Keratinocyte (primary cell): ENCODE measurements at regions not wholly inside any gene's neighbourhood (a gene's known extent, or its start where the extent isn't known, plus 50 kb on each side); places are given as distances from the start of the nearest gene placed in this dataset.

Experiments
- DNase-seq: peaks from one replicate; pipeline ENCODE4 v3.0.0-alpha.2; 2011; ENCODE audit warnings: low read depth, missing footprints, low spot score
- FAIRE-seq: peaks from 2 replicates; lab custom pipeline; 2011; peaks lifted over from hg19 to GRCh38; lab: Jason Lieb, UNC
- H2AFZ ChIP-seq: 2 replicates; pipeline ENCODE4 v1.6.0; 2012; ENCODE audit warnings: low read length, control low read depth, inconsistent platforms; ENCODE audit not compliant: control insufficient read depth
- H3K27ac ChIP-seq: 2 replicates; pipeline ENCODE4 v1.5.1; 2011; ENCODE audit warnings: low read length; ENCODE audit not compliant: control insufficient read depth, insufficient read depth
- H3K27me3 ChIP-seq: 3 replicates; pipeline ENCODE4 v1.6.0; 2011; ENCODE audit warnings: low read length; ENCODE audit not compliant: control insufficient read depth, insufficient read depth; ENCODE audit errors: extremely low read depth
- H3K36me3 ChIP-seq, 2 experiments: 2 replicates in 1 of 2; 3 replicates in 1 of 2; pipeline ENCODE4 v1.5.1; 2011; ENCODE audit warnings: low read length in 2 of 2, mild to moderate bottlenecking in 1 of 2; ENCODE audit not compliant: control insufficient read depth in 2 of 2, insufficient read depth in 2 of 2; ENCODE audit errors: extremely low read depth in 1 of 2
- H3K4me1 ChIP-seq: 3 replicates; pipeline ENCODE4 v1.5.1; 2011; ENCODE audit warnings: low read length; ENCODE audit not compliant: control insufficient read depth, insufficient read depth; ENCODE audit errors: extremely low read depth
- H3K4me2 ChIP-seq: 3 replicates; pipeline ENCODE4 v1.6.0; 2011; ENCODE audit warnings: low read depth, low read length; ENCODE audit not compliant: control insufficient read depth, insufficient read depth; ENCODE audit errors: extremely low read depth
- H3K4me3 ChIP-seq, 3 experiments: fragments of 200-600 bp in 1 of 3; sonication (generic) in 1 of 3; 2 replicates in 2 of 3; 3 replicates in 1 of 3; pipeline ENCODE4 v1.5.1; 2011 to 2016; ENCODE audit warnings: low read length in 3 of 3, mild to moderate bottlenecking in 3 of 3, control low read depth in 2 of 3, inconsistent platforms in 1 of 3, low read depth in 1 of 3, mixed read lengths in 1 of 3, mixed run types in 1 of 3, moderate library complexity in 1 of 3; ENCODE audit not compliant: control insufficient read depth in 2 of 3, insufficient read depth in 2 of 3; ENCODE audit errors: extremely low read depth in 1 of 3
- H3K79me2 ChIP-seq: 2 replicates; pipeline ENCODE4 v1.6.0; 2012; ENCODE audit warnings: low read length; ENCODE audit not compliant: control insufficient read depth, insufficient read depth
- H3K9ac ChIP-seq: 3 replicates; pipeline ENCODE4 v1.6.0; 2011; ENCODE audit warnings: low read length; ENCODE audit not compliant: control insufficient read depth, insufficient read depth; ENCODE audit errors: extremely low read depth
- H3K9me1 ChIP-seq: 3 replicates; pipeline ENCODE4 v1.6.0; 2011; ENCODE audit warnings: low read length; ENCODE audit not compliant: control insufficient read depth, insufficient read depth; ENCODE audit errors: extremely low read depth
- H3K9me3 ChIP-seq: 2 replicates; pipeline ENCODE4 v1.5.1; 2012; ENCODE audit warnings: low read depth, low read length; ENCODE audit not compliant: control insufficient read depth
- H4K20me1 ChIP-seq: 3 replicates; pipeline ENCODE4 v1.6.0; 2011; ENCODE audit warnings: low read length; ENCODE audit not compliant: control insufficient read depth, insufficient read depth; ENCODE audit errors: extremely low read depth
- EZH2 ChIP-seq: IDR thresholded peaks from one replicate; pipeline ENCODE4 v1.6.1; 2012; ENCODE audit warnings: inconsistent platforms, mild to moderate bottlenecking, low read length, moderate library complexity
- dilution Hi-C: fragments of 300-500 bp; cut with MboI; formaldehyde crosslinking; loops from one replicate; pipeline ENCODE4 v1.7.0; 2020; ENCODE audit warnings: low sequenced_read_pairs; ENCODE audit not compliant: extremely low pct_ligation_motif_present
- TF ChIP-seq, protein P1 (sequence below), 3 experiments: IDR thresholded peaks in 1 of 3; conservative IDR thresholded peaks in 1 of 3; optimal IDR thresholded peaks in 1 of 3; 2 replicates in 2 of 3; 3 replicates in 1 of 3; pipeline versions ENCODE3 to v1.5.1; 2011; ENCODE audit warnings: low read length in 3 of 3, mild to moderate bottlenecking in 3 of 3, moderate library complexity in 2 of 3, control low read depth in 1 of 3, inconsistent platforms in 1 of 3; ENCODE audit not compliant: insufficient read depth in 2 of 3; ENCODE audit errors: extremely low read depth in 1 of 3

DNA sequence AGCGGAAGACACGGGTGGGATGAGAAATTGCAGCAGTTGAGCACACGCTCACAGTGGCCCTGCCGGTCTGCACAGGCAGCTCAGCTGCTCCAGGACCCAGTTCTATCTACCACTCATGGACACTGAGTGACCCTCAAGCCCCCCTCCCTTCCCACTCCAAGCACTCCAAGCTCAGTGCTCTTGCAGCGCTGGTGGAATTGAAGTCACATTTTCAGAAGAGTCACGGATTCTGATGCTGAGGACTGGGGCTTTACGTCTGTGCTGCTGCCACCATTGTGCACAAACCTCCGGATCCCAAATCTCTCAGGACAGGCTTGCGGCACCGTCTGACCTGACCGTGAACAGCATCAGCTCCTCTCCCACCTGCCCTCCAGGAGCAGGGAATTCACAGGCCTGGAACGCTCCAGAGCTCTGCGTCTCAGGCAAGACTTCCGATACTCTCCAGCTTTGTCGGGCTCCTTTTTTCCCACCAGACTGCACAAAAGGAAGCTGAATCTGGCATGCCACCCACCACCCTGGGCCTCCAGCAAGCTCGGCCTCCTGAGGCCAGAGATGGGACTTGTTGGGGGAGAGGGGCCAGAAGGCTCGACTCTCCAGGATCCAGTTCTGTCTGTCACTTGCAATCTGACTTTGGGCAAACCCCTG lies 213.1 kb upstream of the RTL1 start:
- Histone ChIP-seq H3K9me3 (no peaks in the 10 kb centered on the region), H3K9ac (no peak overlapping the region), H2AFZ (no peak overlapping the region), H3K27me3 (no peaks in the 10 kb centered on the region), H3K27ac (no peak overlapping the region), H3K36me3 (no peaks in the 10 kb centered on the region), H3K4me2 (no peak overlapping the region), H3K4me1 (no peaks in the 10 kb centered on the region), H3K4me3 (no peak overlapping the region), H3K79me2 (no peaks in the 10 kb centered on the region), H3K9me1 (no peaks in the 10 kb centered on the region), H4K20me1 (no peaks in the 10 kb centered on the region)
- TF ChIP-seq, protein P1, sequence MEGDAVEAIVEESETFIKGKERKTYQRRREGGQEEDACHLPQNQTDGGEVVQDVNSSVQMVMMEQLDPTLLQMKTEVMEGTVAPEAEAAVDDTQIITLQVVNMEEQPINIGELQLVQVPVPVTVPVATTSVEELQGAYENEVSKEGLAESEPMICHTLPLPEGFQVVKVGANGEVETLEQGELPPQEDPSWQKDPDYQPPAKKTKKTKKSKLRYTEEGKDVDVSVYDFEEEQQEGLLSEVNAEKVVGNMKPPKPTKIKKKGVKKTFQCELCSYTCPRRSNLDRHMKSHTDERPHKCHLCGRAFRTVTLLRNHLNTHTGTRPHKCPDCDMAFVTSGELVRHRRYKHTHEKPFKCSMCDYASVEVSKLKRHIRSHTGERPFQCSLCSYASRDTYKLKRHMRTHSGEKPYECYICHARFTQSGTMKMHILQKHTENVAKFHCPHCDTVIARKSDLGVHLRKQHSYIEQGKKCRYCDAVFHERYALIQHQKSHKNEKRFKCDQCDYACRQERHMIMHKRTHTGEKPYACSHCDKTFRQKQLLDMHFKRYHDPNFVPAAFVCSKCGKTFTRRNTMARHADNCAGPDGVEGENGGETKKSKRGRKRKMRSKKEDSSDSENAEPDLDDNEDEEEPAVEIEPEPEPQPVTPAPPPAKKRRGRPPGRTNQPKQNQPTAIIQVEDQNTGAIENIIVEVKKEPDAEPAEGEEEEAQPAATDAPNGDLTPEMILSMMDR (optimal IDR thresholded peaks at IDR 0.05 in 1 of 3, IDR thresholded peaks at IDR 0.05 in 1 of 3, conservative IDR thresholded peaks at IDR 0.05 in 1 of 3; ENCODE audit: extremely low read depth in 1 of 3, insufficient read depth in 2 of 3, low read length in 3 of 3) = no peak
- no peak for TF ChIP-seq EZH2
- dilution Hi-C loops = no loop called here
- no peak for DNase-seq
- FAIRE-seq = no peak

DNA sequence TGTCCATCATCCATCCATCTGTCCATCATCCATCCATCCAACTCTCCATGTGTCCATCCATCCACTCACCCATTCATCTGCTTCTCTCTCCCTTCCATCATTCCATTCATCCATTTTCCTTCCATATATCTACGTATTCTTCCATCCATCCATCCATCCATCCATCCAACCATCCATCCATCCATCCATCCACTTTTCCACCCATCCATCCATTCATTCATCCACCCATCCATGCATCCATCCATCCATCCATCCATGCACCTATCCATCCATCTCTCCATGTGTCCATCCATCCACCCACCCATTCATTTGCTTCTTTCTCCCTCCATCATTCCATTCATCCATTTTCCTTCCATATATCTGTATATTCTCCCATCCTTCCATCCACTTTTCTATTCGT lies 214.0 kb upstream of the RTL1 start:
- Histone ChIP-seq H3K4me2 (no peak overlapping the region), H3K9ac (no peak overlapping the region), H3K27me3 (no peaks in the 10 kb centered on the region), H3K4me1 (no peaks in the 10 kb centered on the region), H4K20me1 (no peaks in the 10 kb centered on the region), H2AFZ (no peak overlapping the region), H3K27ac (no peak overlapping the region), H3K79me2 (no peaks in the 10 kb centered on the region), H3K9me1 (no peaks in the 10 kb centered on the region), H3K9me3 (no peaks in the 10 kb centered on the region), H3K4me3 (no peak overlapping the region), H3K36me3 (no peaks in the 10 kb centered on the region)
- FAIRE-seq = no peak
- dilution Hi-C loops = no loop called here
- no peak for DNase-seq
- no peak for TF ChIP-seq EZH2
- TF ChIP-seq, protein P1 (optimal IDR thresholded peaks at IDR 0.05 in 1 of 3, IDR thresholded peaks at IDR 0.05 in 1 of 3, conservative IDR thresholded peaks at IDR 0.05 in 1 of 3; ENCODE audit: extremely low read depth in 1 of 3, insufficient read depth in 2 of 3, low read length in 3 of 3) = no peak
